ENCODE measurements at regions not wholly inside any gene's neighbourhood (a gene's known extent, or its start where the extent isn't known, plus 50 kb on each side); places are given as distances from the start of the nearest gene placed in this dataset.

- H3K36me3 ChIP-seq (ENCODE audit: control insufficient read depth, insufficient read depth, low read length), result no peaks in the 10 kb centered on the region
- Mint-ChIP-seq H3K27ac (no peak overlapping the region), H3K4me1 (no peaks in the 10 kb centered on the region), H3K9me3 (peaks cover 5% of the 10 kb centered on the region), H3K4me3 (no peak overlapping the region), H3K36me3 (ENCODE audit: low read depth) (no peaks in the 10 kb centered on the region), H3K27me3 (ENCODE audit: insufficient read depth) (peaks cover 2% of the 10 kb centered on the region)
- 79 to 92% methylated on average over 5 to 6 of the region's 8 CpGs for WGBS, 2 experiments (ENCODE audit: insufficient coverage in 1 of 2, insufficient read length in 1 of 2)
- no peak overlapping the region for H3K27ac ChIP-seq (ENCODE audit: low read depth, low read length)
- H3K27me3 ChIP-seq (ENCODE audit: control insufficient read depth, insufficient read depth, low read length, poor library complexity, severe bottlenecking), result no peaks in the 10 kb centered on the region
- H3K9ac ChIP-seq (ENCODE audit: extremely low read depth, low read length, poor library complexity, severe bottlenecking), result no peak overlapping the region
- H3K4me1 ChIP-seq (ENCODE audit: control insufficient read depth, insufficient read depth, low read length), result no peaks in the 10 kb centered on the region
- peaks cover 6% of the 10 kb centered on the region for H3K9me3 ChIP-seq (ENCODE audit: control insufficient read depth, low read length)
- no peak for TF ChIP-seq CTCF (conservative IDR thresholded peaks at IDR 0.05)
- H3K4me3 ChIP-seq (ENCODE audit: low read length), result no peak overlapping the region
- no peak for DNase-seq
These were observed 319.2 kb downstream of the PHKB start for GRCh38 chr16:47780213-47780875.

- WGBS, 2 experiments (ENCODE audit: insufficient coverage in 1 of 2, insufficient read length in 1 of 2), result 68 to 89% methylated on average over 5 to 7 of the region's 7 CpGs
- no peak overlapping the region for H3K4me3 ChIP-seq (ENCODE audit: low read length)
- no peaks in the 10 kb centered on the region for H3K4me1 ChIP-seq (ENCODE audit: control insufficient read depth, insufficient read depth, low read length)
- no peak overlapping the region for H3K4me3 Mint-ChIP-seq
- no peaks in the 10 kb centered on the region for H3K4me1 Mint-ChIP-seq
- H3K9ac ChIP-seq (ENCODE audit: extremely low read depth, low read length, poor library complexity, severe bottlenecking), result no peak overlapping the region
- H3K27ac Mint-ChIP-seq, result no peak overlapping the region
- peaks cover 10% of the 10 kb centered on the region for H3K9me3 Mint-ChIP-seq
- DNase-seq, result no peak
- H3K36me3 ChIP-seq (ENCODE audit: control insufficient read depth, insufficient read depth, low read length), result no peaks in the 10 kb centered on the region
- H3K27ac ChIP-seq (ENCODE audit: low read depth, low read length), result no peak overlapping the region
- peaks cover 15% of the 10 kb centered on the region for H3K9me3 ChIP-seq (ENCODE audit: control insufficient read depth, low read length)
- TF ChIP-seq CTCF (conservative IDR thresholded peaks at IDR 0.05), result no peak
- H3K27me3 ChIP-seq (ENCODE audit: control insufficient read depth, insufficient read depth, low read length, poor library complexity, severe bottlenecking), result no peaks in the 10 kb centered on the region
- H3K36me3 Mint-ChIP-seq (ENCODE audit: low read depth), result no peaks in the 10 kb centered on the region
- peaks cover 2% of the 10 kb centered on the region for H3K27me3 Mint-ChIP-seq (ENCODE audit: insufficient read depth)
These were observed 318.3 kb downstream of the PHKB start for GRCh38 chr16:47779201-47780016.

DNA sequence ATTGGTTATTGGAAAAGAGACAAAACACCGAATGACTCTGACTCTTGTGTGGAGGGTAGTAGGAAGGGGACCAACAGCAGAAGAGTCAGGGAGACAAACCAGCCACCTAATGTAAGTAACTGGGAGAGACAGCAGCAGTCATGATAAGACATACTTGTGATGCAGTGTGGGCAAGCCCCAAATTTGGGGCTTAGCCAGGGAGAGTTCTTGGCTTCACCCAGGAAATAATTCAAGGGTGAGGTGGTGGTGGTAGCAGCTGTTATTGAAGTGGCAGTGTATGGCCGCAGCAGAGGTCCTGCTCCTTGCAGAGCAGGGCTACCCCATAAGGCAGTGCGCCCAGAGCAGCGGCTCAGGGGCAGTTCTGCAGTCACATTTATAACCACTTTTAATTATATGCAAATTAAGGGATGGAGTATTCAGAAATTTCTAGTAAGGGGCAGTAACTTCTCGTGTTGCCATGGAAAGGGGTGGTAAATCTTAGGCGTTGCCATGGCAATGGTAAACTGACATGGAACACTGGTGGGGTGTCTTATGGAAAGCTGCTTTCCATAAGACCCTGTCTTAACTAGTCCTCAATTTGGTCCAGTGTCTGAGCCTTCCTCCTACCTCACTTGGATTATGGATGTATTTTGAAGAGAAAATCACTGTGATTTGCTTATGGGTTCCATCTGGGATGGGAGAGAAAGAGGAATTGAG lies 317.1 kb downstream of the PHKB start:
- no peak overlapping the region for H3K27ac Mint-ChIP-seq
- H3K27me3 ChIP-seq (ENCODE audit: control insufficient read depth, insufficient read depth, low read length, poor library complexity, severe bottlenecking), result no peaks in the 10 kb centered on the region
- no peaks in the 10 kb centered on the region for H3K36me3 Mint-ChIP-seq (ENCODE audit: low read depth)
- DNase-seq, result no peak
- H3K27ac ChIP-seq (ENCODE audit: low read depth, low read length), result no peak overlapping the region
- H3K4me1 ChIP-seq (ENCODE audit: control insufficient read depth, insufficient read depth, low read length), result no peaks in the 10 kb centered on the region
- H3K36me3 ChIP-seq (ENCODE audit: control insufficient read depth, insufficient read depth, low read length), result no peaks in the 10 kb centered on the region
- H3K4me3 Mint-ChIP-seq, result no peak overlapping the region
- no peaks in the 10 kb centered on the region for H3K27me3 Mint-ChIP-seq (ENCODE audit: insufficient read depth)
- H3K9me3 ChIP-seq (ENCODE audit: control insufficient read depth, low read length), result peaks cover 23% of the 10 kb centered on the region
- no peaks in the 10 kb centered on the region for H3K4me1 Mint-ChIP-seq
- 90 to 91% methylated on average over 1 to 4 of the region's 6 CpGs for WGBS, 2 experiments (ENCODE audit: insufficient coverage in 1 of 2, insufficient read length in 1 of 2)
- no peak overlapping the region for H3K9ac ChIP-seq (ENCODE audit: extremely low read depth, low read length, poor library complexity, severe bottlenecking)
- peaks cover 19% of the 10 kb centered on the region for H3K9me3 Mint-ChIP-seq
- no peak overlapping the region for H3K4me3 ChIP-seq (ENCODE audit: low read length)
- no peak for TF ChIP-seq CTCF (conservative IDR thresholded peaks at IDR 0.05)

Measured in endodermal cell (in vitro differentiated cells).